H1 (cell line): ENCODE measurements at regions not wholly inside any gene's neighbourhood (a gene's known extent, or its start where the extent isn't known, plus 50 kb on each side); places are given as distances from the start of the nearest gene placed in this dataset.

ENCODE experiments used
- CEBPB ChIP-seq: IDR thresholded peaks from 2 replicates; pipeline ENCODE4 v1.6.1; 2012; ENCODE audit warnings: low read depth, low read length
- CHD1 ChIP-seq: IDR thresholded peaks from 2 replicates; pipeline ENCODE4 v1.6.1; 2012; ENCODE audit warnings: low read depth, low read length, improper control_type of control experiment
- CREB1 ChIP-seq: IDR thresholded peaks from 2 replicates; pipeline ENCODE4 v1.6.1; 2012; ENCODE audit warnings: inconsistent platforms
- GTF2F1 ChIP-seq: IDR thresholded peaks from 2 replicates; pipeline ENCODE4 v1.6.1; 2012; ENCODE audit warnings: low read depth, low read length, improper control_type of control experiment, borderline replicate concordance
- KDM1A ChIP-seq: fragments of 200-600, 300-600 bp; sonication (generic); IDR thresholded peaks from 2 replicates; pipeline ENCODE4 v1.7.1; 2016; ENCODE audit warnings: mild to moderate bottlenecking, low read length, borderline replicate concordance
- POLR2AphosphoS5 ChIP-seq: IDR thresholded peaks from 2 replicates; pipeline ENCODE4 v1.6.1; 2011; ENCODE audit warnings: low read depth, low read length
- SIRT6 ChIP-seq: IDR thresholded peaks from one replicate; pipeline ENCODE4 v1.7.1; 2012; ENCODE audit warnings: low read length, inconsistent platforms
- TEAD4 ChIP-seq: IDR thresholded peaks from 2 replicates; pipeline ENCODE4 v1.6.1; 2012; ENCODE audit warnings: low read depth, low read length, inconsistent platforms, mixed read lengths
- TF ChIP-seq, protein P1 (sequence below), 3 experiments: IDR thresholded peaks; 1 replicate in 2 of 3; 2 replicates in 1 of 3; pipeline versions ENCODE4 v1.5.1 to v1.6.1; 2011; ENCODE audit warnings: low read length in 3 of 3, mild to moderate bottlenecking in 3 of 3, inconsistent platforms in 2 of 3, low read depth in 1 of 3, moderate library complexity in 1 of 3; ENCODE audit not compliant: insufficient read depth in 1 of 3; ENCODE audit errors: control extremely low read depth in 1 of 3
- TF ChIP-seq, protein P2 (sequence below): fragments of 300-600 bp; sonication (generic); IDR thresholded peaks from 2 replicates; pipeline ENCODE4 v1.7.1; 2012; ENCODE audit warnings: low read length, moderate library complexity, mild to moderate bottlenecking, inconsistent platforms; ENCODE audit not compliant: insufficient replicate concordance

DNA sequence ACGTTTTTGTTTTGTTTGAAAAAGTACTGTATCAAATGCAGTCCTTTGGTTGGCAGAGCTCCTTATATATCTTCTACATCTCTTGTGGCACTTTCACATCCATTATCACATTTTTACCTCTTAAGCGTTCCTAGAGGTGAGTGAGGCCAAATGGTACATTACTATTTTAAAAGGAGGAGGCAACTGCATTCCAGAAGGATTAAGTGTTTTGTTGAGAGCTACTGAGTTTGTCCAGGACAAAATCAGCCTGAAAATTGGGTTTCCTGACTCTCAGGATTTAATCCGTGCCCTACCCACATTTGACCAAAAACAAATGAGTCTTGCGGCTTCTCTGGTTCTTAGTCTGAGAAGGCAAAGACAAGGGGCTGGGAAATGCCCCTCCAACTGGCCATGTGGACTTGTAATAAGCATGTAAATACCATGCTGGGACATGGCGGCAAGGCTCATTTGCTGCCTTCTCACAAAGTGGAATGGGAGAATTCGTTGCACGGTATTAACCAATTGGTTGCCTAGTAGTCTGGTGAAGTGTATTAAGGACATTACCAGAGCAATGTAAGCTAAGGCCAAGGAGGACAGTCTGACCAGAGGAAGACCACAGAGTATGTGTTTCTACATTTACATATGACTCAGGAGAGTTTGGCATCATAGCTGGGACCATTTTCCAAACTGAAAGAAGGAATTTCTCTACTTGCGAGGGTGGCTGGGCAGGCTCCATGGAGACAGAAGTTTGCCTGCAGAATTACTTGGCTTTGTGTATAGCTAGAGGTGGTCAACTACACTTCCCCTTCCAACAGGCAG lies 175.8 kb upstream of the PLXNC1 start:
- TF ChIP-seq SIRT6 (no peak), CEBPB (no peak), KDM1A (no peak), CHD1 (no peak), TEAD4 (no peak), GTF2F1 (no peak), POLR2AphosphoS5 (no peak), CREB1 (no peak)
- TF ChIP-seq, protein P1, sequence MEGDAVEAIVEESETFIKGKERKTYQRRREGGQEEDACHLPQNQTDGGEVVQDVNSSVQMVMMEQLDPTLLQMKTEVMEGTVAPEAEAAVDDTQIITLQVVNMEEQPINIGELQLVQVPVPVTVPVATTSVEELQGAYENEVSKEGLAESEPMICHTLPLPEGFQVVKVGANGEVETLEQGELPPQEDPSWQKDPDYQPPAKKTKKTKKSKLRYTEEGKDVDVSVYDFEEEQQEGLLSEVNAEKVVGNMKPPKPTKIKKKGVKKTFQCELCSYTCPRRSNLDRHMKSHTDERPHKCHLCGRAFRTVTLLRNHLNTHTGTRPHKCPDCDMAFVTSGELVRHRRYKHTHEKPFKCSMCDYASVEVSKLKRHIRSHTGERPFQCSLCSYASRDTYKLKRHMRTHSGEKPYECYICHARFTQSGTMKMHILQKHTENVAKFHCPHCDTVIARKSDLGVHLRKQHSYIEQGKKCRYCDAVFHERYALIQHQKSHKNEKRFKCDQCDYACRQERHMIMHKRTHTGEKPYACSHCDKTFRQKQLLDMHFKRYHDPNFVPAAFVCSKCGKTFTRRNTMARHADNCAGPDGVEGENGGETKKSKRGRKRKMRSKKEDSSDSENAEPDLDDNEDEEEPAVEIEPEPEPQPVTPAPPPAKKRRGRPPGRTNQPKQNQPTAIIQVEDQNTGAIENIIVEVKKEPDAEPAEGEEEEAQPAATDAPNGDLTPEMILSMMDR (IDR thresholded peaks at IDR 0.05; ENCODE audit: control extremely low read depth in 1 of 3, insufficient read depth in 1 of 3, low read depth in 1 of 3, low read length in 3 of 3) = no peak
- TF ChIP-seq, protein P2, sequence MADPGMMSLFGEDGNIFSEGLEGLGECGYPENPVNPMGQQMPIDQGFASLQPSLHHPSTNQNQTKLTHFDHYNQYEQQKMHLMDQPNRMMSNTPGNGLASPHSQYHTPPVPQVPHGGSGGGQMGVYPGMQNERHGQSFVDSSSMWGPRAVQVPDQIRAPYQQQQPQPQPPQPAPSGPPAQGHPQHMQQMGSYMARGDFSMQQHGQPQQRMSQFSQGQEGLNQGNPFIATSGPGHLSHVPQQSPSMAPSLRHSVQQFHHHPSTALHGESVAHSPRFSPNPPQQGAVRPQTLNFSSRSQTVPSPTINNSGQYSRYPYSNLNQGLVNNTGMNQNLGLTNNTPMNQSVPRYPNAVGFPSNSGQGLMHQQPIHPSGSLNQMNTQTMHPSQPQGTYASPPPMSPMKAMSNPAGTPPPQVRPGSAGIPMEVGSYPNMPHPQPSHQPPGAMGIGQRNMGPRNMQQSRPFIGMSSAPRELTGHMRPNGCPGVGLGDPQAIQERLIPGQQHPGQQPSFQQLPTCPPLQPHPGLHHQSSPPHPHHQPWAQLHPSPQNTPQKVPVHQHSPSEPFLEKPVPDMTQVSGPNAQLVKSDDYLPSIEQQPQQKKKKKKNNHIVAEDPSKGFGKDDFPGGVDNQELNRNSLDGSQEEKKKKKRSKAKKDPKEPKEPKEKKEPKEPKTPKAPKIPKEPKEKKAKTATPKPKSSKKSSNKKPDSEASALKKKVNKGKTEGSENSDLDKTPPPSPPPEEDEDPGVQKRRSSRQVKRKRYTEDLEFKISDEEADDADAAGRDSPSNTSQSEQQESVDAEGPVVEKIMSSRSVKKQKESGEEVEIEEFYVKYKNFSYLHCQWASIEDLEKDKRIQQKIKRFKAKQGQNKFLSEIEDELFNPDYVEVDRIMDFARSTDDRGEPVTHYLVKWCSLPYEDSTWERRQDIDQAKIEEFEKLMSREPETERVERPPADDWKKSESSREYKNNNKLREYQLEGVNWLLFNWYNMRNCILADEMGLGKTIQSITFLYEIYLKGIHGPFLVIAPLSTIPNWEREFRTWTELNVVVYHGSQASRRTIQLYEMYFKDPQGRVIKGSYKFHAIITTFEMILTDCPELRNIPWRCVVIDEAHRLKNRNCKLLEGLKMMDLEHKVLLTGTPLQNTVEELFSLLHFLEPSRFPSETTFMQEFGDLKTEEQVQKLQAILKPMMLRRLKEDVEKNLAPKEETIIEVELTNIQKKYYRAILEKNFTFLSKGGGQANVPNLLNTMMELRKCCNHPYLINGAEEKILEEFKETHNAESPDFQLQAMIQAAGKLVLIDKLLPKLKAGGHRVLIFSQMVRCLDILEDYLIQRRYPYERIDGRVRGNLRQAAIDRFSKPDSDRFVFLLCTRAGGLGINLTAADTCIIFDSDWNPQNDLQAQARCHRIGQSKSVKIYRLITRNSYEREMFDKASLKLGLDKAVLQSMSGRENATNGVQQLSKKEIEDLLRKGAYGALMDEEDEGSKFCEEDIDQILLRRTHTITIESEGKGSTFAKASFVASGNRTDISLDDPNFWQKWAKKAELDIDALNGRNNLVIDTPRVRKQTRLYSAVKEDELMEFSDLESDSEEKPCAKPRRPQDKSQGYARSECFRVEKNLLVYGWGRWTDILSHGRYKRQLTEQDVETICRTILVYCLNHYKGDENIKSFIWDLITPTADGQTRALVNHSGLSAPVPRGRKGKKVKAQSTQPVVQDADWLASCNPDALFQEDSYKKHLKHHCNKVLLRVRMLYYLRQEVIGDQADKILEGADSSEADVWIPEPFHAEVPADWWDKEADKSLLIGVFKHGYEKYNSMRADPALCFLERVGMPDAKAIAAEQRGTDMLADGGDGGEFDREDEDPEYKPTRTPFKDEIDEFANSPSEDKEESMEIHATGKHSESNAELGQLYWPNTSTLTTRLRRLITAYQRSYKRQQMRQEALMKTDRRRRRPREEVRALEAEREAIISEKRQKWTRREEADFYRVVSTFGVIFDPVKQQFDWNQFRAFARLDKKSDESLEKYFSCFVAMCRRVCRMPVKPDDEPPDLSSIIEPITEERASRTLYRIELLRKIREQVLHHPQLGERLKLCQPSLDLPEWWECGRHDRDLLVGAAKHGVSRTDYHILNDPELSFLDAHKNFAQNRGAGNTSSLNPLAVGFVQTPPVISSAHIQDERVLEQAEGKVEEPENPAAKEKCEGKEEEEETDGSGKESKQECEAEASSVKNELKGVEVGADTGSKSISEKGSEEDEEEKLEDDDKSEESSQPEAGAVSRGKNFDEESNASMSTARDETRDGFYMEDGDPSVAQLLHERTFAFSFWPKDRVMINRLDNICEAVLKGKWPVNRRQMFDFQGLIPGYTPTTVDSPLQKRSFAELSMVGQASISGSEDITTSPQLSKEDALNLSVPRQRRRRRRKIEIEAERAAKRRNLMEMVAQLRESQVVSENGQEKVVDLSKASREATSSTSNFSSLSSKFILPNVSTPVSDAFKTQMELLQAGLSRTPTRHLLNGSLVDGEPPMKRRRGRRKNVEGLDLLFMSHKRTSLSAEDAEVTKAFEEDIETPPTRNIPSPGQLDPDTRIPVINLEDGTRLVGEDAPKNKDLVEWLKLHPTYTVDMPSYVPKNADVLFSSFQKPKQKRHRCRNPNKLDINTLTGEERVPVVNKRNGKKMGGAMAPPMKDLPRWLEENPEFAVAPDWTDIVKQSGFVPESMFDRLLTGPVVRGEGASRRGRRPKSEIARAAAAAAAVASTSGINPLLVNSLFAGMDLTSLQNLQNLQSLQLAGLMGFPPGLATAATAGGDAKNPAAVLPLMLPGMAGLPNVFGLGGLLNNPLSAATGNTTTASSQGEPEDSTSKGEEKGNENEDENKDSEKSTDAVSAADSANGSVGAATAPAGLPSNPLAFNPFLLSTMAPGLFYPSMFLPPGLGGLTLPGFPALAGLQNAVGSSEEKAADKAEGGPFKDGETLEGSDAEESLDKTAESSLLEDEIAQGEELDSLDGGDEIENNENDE = no peak
